Fibroblast of peridontal ligament (primary cell): ENCODE measurements at regions not wholly inside any gene's neighbourhood (a gene's known extent, or its start where the extent isn't known, plus 50 kb on each side); places are given as distances from the start of the nearest gene placed in this dataset.
"Not testable (repeated sequence)": the region's sequence is repeated elsewhere in the genome, so short reads cannot be mapped to it uniquely, and the experiment has no call there.

Experiments
- DNase-seq: peaks from one replicate; pipeline ENCODE4 v3.0.0-alpha.2; 2010; ENCODE audit errors: extremely low read depth

GRCh38 chr2:224113930-224114329 lies 74.8 kb upstream of the SERPINE2 start:
- not testable (repeated sequence) for DNase-seq

GRCh38 chr2:224111576-224111975 lies 72.5 kb upstream of the SERPINE2 start:
- DNase-seq, result peak; percentile 39

- no peak for DNase-seq
Measured at GRCh38 chr2:224110811-224111210, 71.7 kb upstream of the SERPINE2 start.

GRCh38 chr2:224109751-224110150 lies 70.7 kb upstream of the SERPINE2 start:
- no peak for DNase-seq

GRCh38 chr2:224106794-224107193 lies 67.7 kb upstream of the SERPINE2 start:
- no peak for DNase-seq

- DNase-seq, result no peak
Measured at GRCh38 chr2:224104668-224105386, 65.7 kb upstream of the SERPINE2 start.

GRCh38 chr2:224103651-224104050 lies 64.6 kb upstream of the SERPINE2 start:
- DNase-seq, result no peak

GRCh38 chr2:224102991-224103390 lies 63.9 kb upstream of the SERPINE2 start:
- no peak for DNase-seq

GRCh38 chr2:224101820-224102630 lies 62.9 kb upstream of the SERPINE2 start:
- peak; percentile 98 for DNase-seq

- DNase-seq, result no peak
Measured at GRCh38 chr2:224099861-224100643, 61.0 kb upstream of the SERPINE2 start.

- DNase-seq, result peak; percentile 75
Measured at GRCh38 chr2:224098481-224099230, 59.6 kb upstream of the SERPINE2 start.

GRCh38 chr2:224094413-224094812 lies 55.3 kb upstream of the SERPINE2 start:
- DNase-seq, result no peak

- DNase-seq, result not testable (repeated sequence)
Measured at GRCh38 chr2:224091671-224092070, 52.6 kb upstream of the SERPINE2 start.

- DNase-seq, result not testable (repeated sequence)
Measured at GRCh38 chr2:224089606-224090005, 50.5 kb upstream of the SERPINE2 start.
